RPMI8226 (cell line): ENCODE measurements at regions not wholly inside any gene's neighbourhood (a gene's known extent, or its start where the extent isn't known, plus 50 kb on each side); places are given as distances from the start of the nearest gene placed in this dataset.

Experiments
- DNase-seq: peaks from one replicate; pipeline ENCODE4 v3.0.0-alpha.2; 2015

- no peak for DNase-seq
These were observed 596.8 kb upstream of the JAG1 start for GRCh38 chr20:11270566-11270965.

GRCh38 chr20:11271319-11271718 lies 597.5 kb upstream of the JAG1 start:
- DNase-seq: no peak

- no peak for DNase-seq
These were observed 598.3 kb upstream of the JAG1 start for GRCh38 chr20:11271920-11272594.

GRCh38 chr20:11274141-11274594 lies 600.4 kb upstream of the JAG1 start:
- DNase-seq: peak; percentile 35

- DNase-seq: no peak
These were observed 601.9 kb upstream of the JAG1 start for GRCh38 chr20:11275740-11276139.

- DNase-seq: no peak
These were observed 603.4 kb upstream of the JAG1 start for GRCh38 chr20:11277170-11277569.

- no peak for DNase-seq
These were observed 604.1 kb upstream of the JAG1 start for GRCh38 chr20:11277858-11278257.

GRCh38 chr20:11278461-11278860 lies 604.7 kb upstream of the JAG1 start:
- no peak for DNase-seq

GRCh38 chr20:11281240-11281639 lies 607.4 kb upstream of the JAG1 start:
- DNase-seq: no peak

- DNase-seq: no peak
These were observed 608.0 kb upstream of the JAG1 start for GRCh38 chr20:11281768-11282167.

GRCh38 chr20:11287126-11287525 lies 613.3 kb upstream of the JAG1 start:
- no peak for DNase-seq

GRCh38 chr20:11296221-11296620 lies 621.5 kb upstream of the BTBD3 start:
- no peak for DNase-seq

GRCh38 chr20:11296951-11297350 lies 620.7 kb upstream of the BTBD3 start:
- no peak for DNase-seq

- DNase-seq: no peak
These were observed 616.0 kb upstream of the BTBD3 start for GRCh38 chr20:11301699-11302098.

GRCh38 chr20:11302436-11302835 lies 615.3 kb upstream of the BTBD3 start:
- DNase-seq: no peak

- no peak for DNase-seq
These were observed 612.9 kb upstream of the BTBD3 start for GRCh38 chr20:11304795-11305194.

- DNase-seq: no peak
These were observed 612.3 kb upstream of the BTBD3 start for GRCh38 chr20:11305406-11305805.

- no peak for DNase-seq
These were observed 606.0 kb upstream of the BTBD3 start for GRCh38 chr20:11311659-11312224.

GRCh38 chr20:11315525-11315924 lies 602.2 kb upstream of the BTBD3 start:
- DNase-seq: no peak

GRCh38 chr20:11316244-11316643 lies 601.4 kb upstream of the BTBD3 start:
- DNase-seq: no peak

GRCh38 chr20:11320033-11320432 lies 597.7 kb upstream of the BTBD3 start:
- no peak for DNase-seq

GRCh38 chr20:11323816-11324215 lies 593.9 kb upstream of the BTBD3 start:
- DNase-seq: no peak

- DNase-seq: no peak
These were observed 592.7 kb upstream of the BTBD3 start for GRCh38 chr20:11324990-11325389.

- DNase-seq: no peak
These were observed 588.9 kb upstream of the BTBD3 start for GRCh38 chr20:11328839-11329238.

GRCh38 chr20:11329271-11329670 lies 588.4 kb upstream of the BTBD3 start:
- DNase-seq: no peak
